Myocyte (in vitro differentiated cells): ENCODE measurements at regions not wholly inside any gene's neighbourhood (a gene's known extent, or its start where the extent isn't known, plus 50 kb on each side); places are given as distances from the start of the nearest gene placed in this dataset.
"Not testable (repeated sequence)": the region's sequence is repeated elsewhere in the genome, so short reads cannot be mapped to it uniquely, and the experiment has no call there.

Experiments
- DNase-seq: peaks from one replicate; pipeline ENCODE4 v3.0.0-alpha.2; 2012; ENCODE audit warnings: low read depth

GRCh38 chr15:58295637-58296215 lies 136.1 kb upstream of the LIPC start:
- no peak for DNase-seq

- no peak for DNase-seq
Observed at GRCh38 chr15:58296276-58296675, 135.5 kb upstream of the LIPC start.

GRCh38 chr15:58297639-58298038 lies 134.2 kb upstream of the LIPC start:
- DNase-seq = no peak

GRCh38 chr15:58298879-58299850 lies 132.6 kb upstream of the LIPC start:
- DNase-seq = no peak

GRCh38 chr15:58302832-58303231 lies 129.0 kb upstream of the LIPC start:
- DNase-seq = no peak

- DNase-seq = no peak
Observed at GRCh38 chr15:58303236-58303635, 128.6 kb upstream of the LIPC start.

GRCh38 chr15:58306591-58307312 lies 125.0 kb upstream of the LIPC start:
- DNase-seq = no peak

- peak; percentile 37 for DNase-seq
Observed at GRCh38 chr15:58307313-58307961, 124.4 kb upstream of the LIPC start.

GRCh38 chr15:58308742-58309355 lies 122.9 kb upstream of the LIPC start:
- DNase-seq = no peak

- no peak for DNase-seq
Observed at GRCh38 chr15:58309963-58310928, 121.5 kb upstream of the LIPC start.

- DNase-seq = no peak
Observed at GRCh38 chr15:58311556-58311955, 120.2 kb upstream of the LIPC start.

GRCh38 chr15:58312031-58312430 lies 119.8 kb upstream of the LIPC start:
- no peak for DNase-seq

GRCh38 chr15:58313304-58313703 lies 118.5 kb upstream of the LIPC start:
- no peak for DNase-seq

- DNase-seq = no peak
Observed at GRCh38 chr15:58313810-58314592, 117.8 kb upstream of the LIPC start.

GRCh38 chr15:58314593-58315216 lies 117.1 kb upstream of the LIPC start:
- DNase-seq = no peak

- DNase-seq = no peak
Observed at GRCh38 chr15:58318517-58318916, 113.3 kb upstream of the LIPC start.

GRCh38 chr15:58321034-58321433 lies 110.8 kb upstream of the LIPC start:
- no peak for DNase-seq

- DNase-seq = no peak
Observed at GRCh38 chr15:58322253-58322652, 109.5 kb upstream of the LIPC start.

- not testable (repeated sequence) for DNase-seq
Observed at GRCh38 chr15:58323321-58323720, 108.5 kb upstream of the LIPC start.
